GM18951 (cell line): ENCODE measurements at regions not wholly inside any gene's neighbourhood (a gene's known extent, or its start where the extent isn't known, plus 50 kb on each side); places are given as distances from the start of the nearest gene placed in this dataset.

Source experiments
- POLR2A ChIP-seq: IDR thresholded peaks from 4 replicates; pipeline ENCODE4 v1.6.1; 2011; ENCODE audit warnings: mild to moderate bottlenecking; ENCODE audit not compliant: insufficient read length, insufficient read depth; ENCODE audit errors: extremely low read depth
- in situ Hi-C: fragments of 300-500 bp; cut with MboI; formaldehyde crosslinking; loops from one replicate; pipeline ENCODE4 v1.12.0; 2022; ENCODE audit warnings: low sequenced_read_pairs, mixed read lengths, inconsistent platforms; ENCODE audit not compliant: unreplicated experiment

GRCh38 chr15:21269121-21269520 lies 171.2 kb downstream of the POTEB3 start:
- TF ChIP-seq POLR2A = no peak
- in situ Hi-C loops = loop anchor here (10.0 to 25.0 kb wide), 2 partner anchors 604 to 1093 kb away; no protein-coding TSS in a partner anchor

- in situ Hi-C loops = loop anchor here (10.0 to 25.0 kb wide), 2 partner anchors 604 to 1094 kb away; no protein-coding TSS in a partner anchor
- no peak for TF ChIP-seq POLR2A
Measured at GRCh38 chr15:21268436-21268940, 171.8 kb downstream of the POTEB3 start.

DNA sequence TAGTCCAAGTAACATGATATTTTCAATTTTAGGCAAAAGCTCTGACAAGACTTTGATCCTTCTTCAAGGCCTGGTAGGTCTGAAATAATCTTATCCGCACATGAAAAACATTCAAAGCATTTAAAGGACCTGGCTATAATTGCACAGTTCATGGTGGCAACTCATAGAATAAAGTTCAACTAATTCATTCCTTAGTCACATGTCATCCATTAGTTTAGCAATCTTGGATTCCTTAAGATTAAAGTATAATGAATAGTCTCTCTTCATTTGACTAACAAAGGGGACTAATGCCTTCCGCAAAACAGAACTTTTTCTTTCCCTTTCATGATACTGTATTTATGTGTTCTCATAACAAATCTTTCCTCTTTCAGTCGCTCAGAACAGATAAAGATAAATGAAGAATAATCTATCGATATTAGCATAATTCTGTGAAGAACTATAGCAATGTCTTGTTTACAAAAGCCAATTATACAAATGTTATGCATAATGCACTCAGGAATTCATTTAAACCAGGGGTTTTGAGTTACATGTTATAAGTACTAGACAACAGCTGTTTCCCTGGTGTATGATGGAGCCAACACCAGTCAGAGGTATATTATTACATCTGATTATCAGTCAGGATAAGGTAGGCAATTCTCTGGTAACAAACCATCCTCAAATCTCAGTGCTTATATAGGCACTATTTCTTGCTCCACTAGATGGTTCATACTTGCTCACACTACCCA lies 172.5 kb downstream of the POTEB3 start:
- no peak for TF ChIP-seq POLR2A
- in situ Hi-C loops = loop anchor here (10.0 to 25.0 kb wide), 2 partner anchors 603 to 1094 kb away; no protein-coding TSS in a partner anchor

- no peak for TF ChIP-seq POLR2A
- in situ Hi-C loops = loop anchor here (10.0 to 25.0 kb wide), 2 partner anchors 602 to 1095 kb away; no protein-coding TSS in a partner anchor
Measured at GRCh38 chr15:21267226-21267625, 173.1 kb downstream of the POTEB3 start.

- in situ Hi-C loops = loop anchor here (10.0 to 25.0 kb wide), 2 partner anchors 601 to 1097 kb away; no protein-coding TSS in a partner anchor
Measured at GRCh38 chr15:21265628-21266027, 174.7 kb downstream of the POTEB3 start.

GRCh38 chr15:21262851-21263425 lies 177.4 kb downstream of the POTEB3 start:
- no peak for TF ChIP-seq POLR2A
- in situ Hi-C loops = loop anchor here (10.0 to 25.0 kb wide), 2 partner anchors 598 to 1099 kb away; no protein-coding TSS in a partner anchor

DNA sequence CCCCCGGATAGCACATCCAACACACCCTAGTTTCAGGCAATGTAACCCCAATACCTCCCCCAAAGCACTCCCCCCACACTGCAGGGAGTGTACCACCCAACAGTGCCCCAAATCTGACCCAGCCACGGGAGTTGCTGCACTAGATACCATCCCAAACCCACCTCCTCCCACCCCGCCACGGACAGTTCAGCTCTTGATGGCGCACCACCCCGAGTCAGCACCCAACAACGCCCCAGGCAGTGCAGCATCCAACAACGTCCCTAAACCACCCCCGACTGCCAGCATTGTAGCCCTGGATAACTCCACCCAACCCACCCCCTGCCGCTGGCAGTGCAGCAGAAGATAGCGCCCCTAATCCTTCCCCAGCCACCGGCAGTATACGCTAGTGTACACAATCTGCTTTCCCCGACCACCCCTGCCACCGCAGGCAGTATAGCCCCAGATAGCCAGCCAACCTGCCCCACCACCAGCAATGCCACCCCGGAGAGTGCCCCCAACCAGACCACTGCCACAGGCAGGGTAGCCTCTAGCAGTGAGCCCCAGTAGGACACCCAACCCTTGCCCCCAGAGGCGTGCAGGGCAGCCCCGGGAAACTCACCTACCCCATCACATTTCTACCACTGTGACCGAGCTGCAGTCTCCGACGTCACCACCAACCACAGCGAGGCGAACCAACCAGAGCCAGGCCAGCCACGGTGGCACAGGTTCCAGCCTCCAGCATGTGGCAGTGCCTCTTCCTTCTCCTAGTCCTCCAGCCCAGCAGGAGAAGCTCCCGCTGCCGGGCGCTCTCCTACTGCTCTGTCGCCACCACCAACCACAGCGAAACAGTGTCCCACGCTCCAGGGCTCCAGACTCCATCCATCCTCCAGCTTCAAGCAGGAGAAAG lies 178.1 kb downstream of the POTEB3 start:
- no peak for TF ChIP-seq POLR2A
- in situ Hi-C loops = loop anchor here (10.0 to 25.0 kb wide), 2 partner anchors 597 to 1100 kb away; no protein-coding TSS in a partner anchor

DNA sequence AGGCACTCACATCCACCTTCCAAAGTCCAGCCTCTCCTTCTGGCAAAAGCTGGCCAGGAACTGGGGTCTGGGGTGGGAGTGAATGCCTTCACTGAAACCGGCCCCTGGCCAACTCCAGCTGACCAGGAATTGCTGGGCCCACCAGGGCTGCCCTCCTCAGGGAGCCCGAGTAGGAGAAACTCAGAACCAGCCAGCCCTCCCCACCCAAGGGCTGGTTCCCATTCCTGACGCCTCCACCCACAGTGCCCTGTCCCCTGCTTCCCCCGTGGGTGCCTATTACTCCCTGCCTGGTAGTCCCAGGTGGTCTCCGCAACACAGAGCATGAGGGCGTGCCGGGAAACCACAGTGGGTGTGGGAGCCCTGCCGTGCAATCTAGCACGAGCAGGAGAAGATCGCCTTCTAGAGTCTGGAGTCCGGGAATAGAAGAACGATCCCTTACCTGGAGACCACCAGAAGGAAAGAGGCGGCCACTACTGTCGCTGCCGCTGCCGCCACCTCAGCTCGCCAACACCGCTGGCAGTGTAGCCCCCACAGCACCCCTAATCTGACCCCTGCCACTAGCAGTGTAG lies 178.8 kb downstream of the POTEB3 start:
- TF ChIP-seq POLR2A = no peak
- in situ Hi-C loops = loop anchor here (10.0 to 25.0 kb wide), 2 partner anchors 597 to 1101 kb away; no protein-coding TSS in a partner anchor

GRCh38 chr15:21260966-21261395 lies 179.3 kb downstream of the POTEB3 start:
- in situ Hi-C loops = loop anchor here (10.0 to 25.0 kb wide), 2 partner anchors 596 to 1101 kb away; no protein-coding TSS in a partner anchor
- no peak for TF ChIP-seq POLR2A

DNA sequence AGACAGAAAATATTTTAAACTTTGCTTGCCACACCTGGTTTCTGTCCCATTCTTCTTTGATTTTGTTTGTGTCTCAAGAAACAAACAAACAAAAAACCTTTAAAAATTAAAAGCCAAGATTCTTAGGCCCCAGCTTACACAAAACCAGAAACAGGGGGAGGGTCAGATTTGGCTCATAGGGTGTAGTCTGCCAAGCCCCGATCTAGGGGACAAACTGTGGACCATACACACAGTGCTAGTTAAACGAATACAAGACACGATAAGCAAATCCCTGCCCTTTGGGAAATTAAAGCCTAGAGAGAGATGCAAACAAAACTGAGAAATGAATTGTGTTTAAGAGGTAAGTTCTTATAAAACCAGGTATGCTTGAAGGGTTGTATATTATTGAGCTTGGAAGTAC lies 181.7 kb downstream of the POTEB3 start:
- in situ Hi-C loops = loop anchor here (25.0 kb wide), 1 partner anchor 1104 kb away; no protein-coding TSS in a partner anchor

DNA sequence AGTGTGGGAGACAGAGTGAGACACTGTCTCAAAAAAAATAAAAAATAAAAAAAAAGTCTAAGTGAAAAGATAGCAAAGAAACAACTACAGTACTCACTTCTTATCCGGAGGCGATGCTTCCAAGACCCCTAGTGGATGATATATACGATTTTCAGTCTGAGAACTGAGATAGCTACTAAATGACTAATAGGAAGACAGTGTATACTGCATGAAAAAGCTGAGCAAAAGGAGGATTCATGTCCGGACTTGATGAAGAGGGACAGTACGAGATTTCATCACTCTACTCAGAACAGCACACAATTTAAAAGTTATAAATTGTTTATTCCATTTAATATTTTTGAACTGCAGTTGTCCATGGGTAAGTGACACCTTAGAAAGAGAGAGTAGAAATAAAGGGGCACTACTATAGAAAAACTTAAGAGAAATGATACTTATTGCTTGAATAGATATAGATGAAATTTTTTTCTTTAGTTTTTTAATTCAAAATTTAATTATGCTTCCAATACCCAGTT lies 190.7 kb downstream of the POTEB3 start:
- in situ Hi-C loops = loop anchor here (25.0 kb wide), 1 partner anchor 1113 kb away; no protein-coding TSS in a partner anchor
